COLO668 (cell line): ENCODE measurements at regions not wholly inside any gene's neighbourhood (a gene's known extent, or its start where the extent isn't known, plus 50 kb on each side); places are given as distances from the start of the nearest gene placed in this dataset.

ENCODE experiments used
- DNase-seq: peaks from one replicate; lab custom pipeline; 2025; ENCODE audit not compliant: unreplicated experiment; lab: John Stamatoyannopoulos, UW

DNA sequence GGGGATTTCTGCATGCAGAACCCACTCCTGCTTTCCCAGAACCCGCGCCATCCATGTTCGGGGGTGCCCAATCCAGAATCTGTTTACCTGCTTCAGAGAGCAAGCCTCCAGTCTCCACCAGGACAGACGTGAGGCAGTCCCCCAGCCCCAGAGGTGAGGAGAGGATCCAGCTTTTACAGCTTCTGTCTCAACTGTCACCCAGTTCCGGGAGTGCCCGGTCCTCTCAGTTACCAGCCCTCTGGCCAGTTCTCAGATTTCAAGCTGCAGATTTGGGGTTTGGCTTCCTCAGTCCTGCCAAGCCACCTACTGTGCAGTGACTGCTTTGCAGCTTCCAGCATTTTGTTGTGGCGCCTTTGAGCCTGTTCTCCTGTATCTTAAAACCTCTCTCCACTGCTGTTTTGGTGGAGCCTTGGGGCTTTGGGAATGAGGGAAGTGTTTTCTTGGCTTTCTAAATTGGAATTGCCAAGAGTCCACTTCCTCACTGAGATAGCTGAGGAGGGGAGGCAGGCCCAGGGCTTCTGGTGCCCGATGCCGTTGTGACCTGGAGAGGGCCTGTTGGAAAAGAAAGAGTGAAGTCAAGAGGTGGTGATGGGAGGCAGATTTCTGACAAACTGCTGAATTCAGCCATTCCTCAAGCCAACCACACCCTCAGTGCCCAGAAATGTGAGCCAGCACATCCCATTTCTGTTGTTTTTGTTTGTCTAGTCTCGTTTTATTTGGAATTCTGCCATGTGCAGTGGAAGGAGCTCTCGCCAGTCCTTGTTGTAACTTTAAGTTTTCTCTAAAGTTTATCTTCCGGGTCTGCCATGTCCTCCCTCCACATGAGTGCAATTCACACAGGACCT, 513.4 kb downstream of the TBC1D22A start:
- DNase-seq = peak; percentile 12

GRCh38 chr22:47274196-47274595, 511.7 kb downstream of the TBC1D22A start:
- DNase-seq = no peak

- no peak for DNase-seq
Observed at GRCh38 chr22:47270463-47271135, 508.1 kb downstream of the TBC1D22A start.

- no peak for DNase-seq
Observed at GRCh38 chr22:47269516-47270088, 507.2 kb downstream of the TBC1D22A start.

GRCh38 chr22:47267513-47268282, 505.2 kb downstream of the TBC1D22A start:
- no peak for DNase-seq

DNA sequence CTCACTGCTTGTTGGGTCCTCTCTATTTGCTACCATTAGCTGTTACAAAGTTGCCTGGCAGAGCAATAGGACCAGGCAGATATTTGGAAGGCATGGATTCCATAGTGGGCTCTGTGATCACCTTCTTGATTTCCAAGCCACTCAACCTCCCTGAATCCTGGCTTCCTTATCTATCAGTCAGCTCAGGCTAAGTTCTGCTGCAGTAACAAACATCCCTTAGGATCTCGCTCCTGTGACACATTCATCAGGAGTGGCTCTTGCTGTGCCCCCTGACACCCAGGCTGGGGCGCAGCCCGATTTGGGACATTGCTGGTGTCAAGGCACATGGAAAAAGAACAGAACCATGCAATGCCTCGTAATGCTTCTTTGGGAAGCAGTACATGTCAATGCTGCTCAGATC, 503.9 kb downstream of the TBC1D22A start:
- DNase-seq = no peak

GRCh38 chr22:47260551-47260950, 498.1 kb downstream of the TBC1D22A start:
- peak; percentile 52 for DNase-seq

- no peak for DNase-seq
Observed at GRCh38 chr22:47259990-47260389, 497.5 kb downstream of the TBC1D22A start.

DNA sequence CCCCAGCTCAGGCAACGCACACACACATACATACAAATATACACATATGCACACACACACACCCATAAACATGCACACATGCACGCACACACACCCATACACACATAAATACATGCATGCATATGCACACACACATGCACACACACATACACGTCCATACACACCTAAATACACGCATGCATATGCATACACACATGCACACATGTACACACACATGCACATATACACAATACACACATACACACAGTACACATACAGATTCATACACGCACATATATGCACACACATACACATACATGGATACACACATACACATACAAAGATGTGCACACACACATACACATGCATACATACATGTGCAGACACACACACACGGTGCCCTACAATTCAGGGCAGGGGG, 496.6 kb downstream of the TBC1D22A start:
- no peak for DNase-seq

GRCh38 chr22:47257976-47258375, 495.5 kb downstream of the TBC1D22A start:
- DNase-seq = no peak

- DNase-seq = no peak
Observed at GRCh38 chr22:47257566-47257965, 495.1 kb downstream of the TBC1D22A start.

- no peak for DNase-seq
Observed at GRCh38 chr22:47251911-47252310, 489.5 kb downstream of the TBC1D22A start.

DNA sequence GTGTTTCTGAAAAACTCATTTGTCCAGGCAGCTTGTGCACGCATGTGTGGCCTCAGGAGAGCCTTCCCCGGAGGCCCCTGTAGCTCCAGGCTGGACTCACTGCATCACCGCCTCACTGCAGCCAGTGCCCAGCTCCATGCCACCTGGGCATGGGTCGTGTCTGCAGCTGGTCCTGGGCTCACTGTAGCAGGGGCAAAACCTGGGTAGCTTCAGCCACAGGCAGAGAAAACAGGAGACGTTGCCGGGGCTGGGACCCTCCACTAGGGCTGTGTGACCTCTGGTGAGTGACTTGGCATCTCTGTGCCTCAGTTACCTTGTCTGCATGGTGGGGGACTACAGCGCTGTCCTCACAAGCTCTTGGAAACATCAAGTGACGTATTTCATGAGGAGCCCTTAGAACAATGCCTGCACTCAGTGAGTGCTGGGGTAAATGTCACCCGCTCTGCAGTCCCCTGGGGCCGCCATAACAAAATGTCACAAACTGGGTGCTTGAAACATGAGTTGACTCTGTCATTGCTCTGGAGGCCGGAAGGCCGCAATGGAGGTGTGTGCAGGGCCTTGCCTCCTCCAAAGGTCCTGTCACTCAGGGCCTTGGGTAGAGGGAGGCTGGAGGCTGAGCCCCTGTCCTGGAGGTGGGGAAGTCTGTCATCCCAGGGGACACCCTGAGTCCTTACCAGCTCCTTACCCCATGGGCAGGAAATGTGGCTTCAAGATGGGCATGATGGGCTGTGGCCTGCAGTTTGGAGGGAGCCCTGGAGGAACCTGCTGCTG, 488.7 kb downstream of the TBC1D22A start:
- DNase-seq = no peak

- DNase-seq = no peak
Observed at GRCh38 chr22:47249370-47249928, 487.0 kb downstream of the TBC1D22A start.

GRCh38 chr22:47248925-47249324, 486.5 kb downstream of the TBC1D22A start:
- no peak for DNase-seq

DNA sequence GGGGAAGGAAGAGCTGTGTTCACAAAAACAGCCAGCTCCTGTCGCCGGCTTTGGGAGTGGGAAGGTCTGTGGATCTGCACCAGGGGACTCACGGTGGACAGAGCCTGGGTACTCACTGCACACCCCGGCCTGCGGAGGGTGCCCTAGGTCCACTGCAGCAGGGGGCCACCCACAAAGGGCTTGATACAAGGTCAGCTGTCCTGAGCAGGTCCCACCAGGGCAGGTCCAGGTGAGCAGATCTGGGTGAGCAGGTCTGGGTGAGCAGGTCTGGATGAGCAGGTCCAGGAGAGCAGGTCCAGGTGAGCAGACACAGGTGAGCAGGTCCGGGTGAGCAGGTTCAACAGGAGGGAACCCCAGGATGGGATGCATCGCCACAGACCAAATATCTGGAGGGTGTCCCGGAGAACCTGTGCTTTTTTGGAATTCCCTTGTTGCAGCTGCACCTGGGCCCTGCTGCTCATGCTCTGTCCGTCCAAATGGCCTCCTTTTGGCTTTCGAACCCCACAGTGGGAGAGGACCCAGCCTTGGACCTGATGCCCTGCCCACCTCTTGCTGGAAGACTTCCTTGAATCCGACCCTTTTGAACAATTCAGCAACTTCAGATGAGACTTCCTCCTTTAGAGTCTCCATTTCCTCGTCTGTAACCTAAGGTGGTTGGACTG, 485.3 kb downstream of the TBC1D22A start:
- no peak for DNase-seq

GRCh38 chr22:47245786-47246185, 483.3 kb downstream of the TBC1D22A start:
- DNase-seq = no peak

DNA sequence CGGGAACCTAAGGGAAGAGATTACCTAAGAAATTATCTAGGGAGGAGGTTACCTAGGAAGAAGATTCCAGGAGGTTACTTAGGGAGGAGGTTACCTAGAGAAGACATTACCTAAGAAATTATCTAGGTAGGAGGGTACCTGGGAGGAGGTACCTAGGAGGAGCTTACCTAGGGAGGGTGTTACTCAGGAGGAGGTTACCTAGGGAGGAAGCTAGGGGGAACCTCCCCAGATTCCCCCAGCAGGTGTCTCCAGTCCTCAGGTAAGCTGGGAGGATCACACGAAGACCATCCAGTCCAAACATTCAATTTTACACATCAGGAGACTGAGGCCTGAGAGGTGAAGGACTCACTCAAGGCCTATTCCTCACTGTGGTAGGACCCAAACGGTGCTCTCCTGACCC, 482.8 kb downstream of the TBC1D22A start:
- DNase-seq = no peak

DNA sequence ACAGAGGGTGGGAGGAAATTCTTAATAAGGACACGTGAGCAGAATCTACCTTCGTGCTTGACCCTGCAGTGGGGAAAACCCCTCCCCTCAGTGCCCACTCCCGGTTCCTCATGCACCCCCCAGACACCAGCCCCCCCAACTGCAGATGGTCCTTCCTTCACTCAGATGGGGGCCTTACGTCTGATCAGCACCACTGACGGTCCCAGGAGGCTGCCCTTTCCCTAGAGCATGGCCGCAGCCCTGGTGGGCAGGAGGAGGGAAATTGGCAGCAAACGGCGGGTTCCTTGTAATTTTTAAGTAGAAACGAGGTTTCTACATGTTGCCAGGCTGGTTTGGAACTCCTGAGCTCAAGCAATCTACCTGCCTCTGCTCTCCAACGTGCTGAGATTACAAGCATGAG, 477.7 kb downstream of the TBC1D22A start:
- DNase-seq = no peak

GRCh38 chr22:47239474-47239860, 477.0 kb downstream of the TBC1D22A start:
- DNase-seq = no peak
